Kidney (tissue), 13 donors: ENCODE measurements at regions not wholly inside any gene's neighbourhood (a gene's known extent, or its start where the extent isn't known, plus 50 kb on each side); places are given as distances from the start of the nearest gene placed in this dataset.

Experiments
- DNase-seq, 5 donors: peaks; one replicate each; pipeline ENCODE4 v3.0.0-alpha.2; 2013 to 2020
- FAIRE-seq: peaks from 2 replicates; lab custom pipeline; 2012; peaks lifted over from hg19 to GRCh38; lab: Jason Lieb, UNC
- H3K27ac ChIP-seq, 2 donors: one replicate each; pipeline ENCODE4 v1.7.0; 2013; ENCODE audit warnings: low read depth in 2 of 2, low read length in 2 of 2, inconsistent platforms in 1 of 2
- H3K27me3 ChIP-seq: one replicate; pipeline ENCODE4 v1.7.1; 2013; ENCODE audit warnings: low read length, inconsistent platforms; ENCODE audit not compliant: control insufficient read depth, insufficient read depth
- H3K36me3 ChIP-seq, 3 donors: one replicate each; pipeline versions ENCODE4 v1.7.0 to v1.7.1; 2013; ENCODE audit warnings: low read length in 3 of 3, control low read depth in 1 of 3, inconsistent platforms in 1 of 3; ENCODE audit not compliant: insufficient read depth in 3 of 3, control insufficient read depth in 2 of 3
- H3K4me1 ChIP-seq, 3 donors: one replicate each; pipeline versions ENCODE4 v1.7.0 to v1.7.1; 2013; ENCODE audit warnings: low read length in 3 of 3, inconsistent platforms in 1 of 3, low read depth in 1 of 3; ENCODE audit not compliant: control insufficient read depth in 2 of 3, insufficient read depth in 2 of 3
- H3K4me3 ChIP-seq, 3 donors: one replicate each; pipeline versions ENCODE4 v1.7.0 to v1.8.1; 2013; ENCODE audit warnings: low read length in 3 of 3, control low read depth in 1 of 3, inconsistent platforms in 1 of 3
- H3K9ac ChIP-seq, 3 donors: one replicate each; pipeline versions ENCODE4 v1.7.0 to v1.7.1; 2013; ENCODE audit warnings: low read length in 3 of 3, control low read depth in 1 of 3, inconsistent platforms in 1 of 3
- H3K9me3 ChIP-seq, 3 donors: one replicate each; pipeline versions ENCODE4 v1.7.0 to v1.7.1; 2013; ENCODE audit warnings: low read length in 3 of 3, control low read depth in 1 of 3, inconsistent platforms in 1 of 3; ENCODE audit not compliant: control insufficient read depth in 2 of 3, insufficient read depth in 1 of 3
- intact Hi-C: fragments of 100-400 bp; cut with DNase I; formaldehyde crosslinking; loops from one replicate; pipeline ENCODE4 v1.11.1; 2022
- TF ChIP-seq, protein P1 (sequence below): IDR thresholded peaks from 3 replicates; pipeline ENCODE4 v1.5.1; 2012; ENCODE audit warnings: mild to moderate bottlenecking, moderate library complexity, borderline replicate concordance; ENCODE audit not compliant: insufficient read depth; ENCODE audit errors: extremely low read depth
- donor health status: control.
- donor health status: control.
- donor health status: control.
- donor health status: control.
- donor health status: control.
- donor health status: DM: yes; HTN: yes; CAD: no.
- donor health status: Normal renal cell carcinoma (clear cell type).

DNA sequence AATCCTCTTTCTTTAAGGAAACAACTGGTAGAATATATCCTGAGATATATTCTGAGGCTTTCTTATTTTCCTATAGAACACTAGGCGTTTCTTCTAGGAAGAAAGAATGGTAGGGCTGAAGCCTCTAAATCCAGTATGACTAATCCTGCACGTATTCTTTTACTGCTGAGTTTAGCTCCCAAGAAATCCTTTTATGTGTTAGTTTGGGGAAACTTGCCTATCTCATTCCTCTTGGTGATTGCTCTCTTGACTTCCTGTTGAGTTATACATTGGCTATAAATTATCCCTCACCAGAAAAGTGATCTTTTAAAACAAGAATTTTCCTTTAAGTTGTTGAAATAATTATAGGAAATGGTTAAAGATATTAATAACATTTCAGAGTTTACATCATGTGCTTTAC is 422.9 kb downstream of the TMEM161B start:
- no peaks in the 10 kb centered on the region for H3K9me3 ChIP-seq
- FAIRE-seq: no peak
- TF ChIP-seq, protein P1, sequence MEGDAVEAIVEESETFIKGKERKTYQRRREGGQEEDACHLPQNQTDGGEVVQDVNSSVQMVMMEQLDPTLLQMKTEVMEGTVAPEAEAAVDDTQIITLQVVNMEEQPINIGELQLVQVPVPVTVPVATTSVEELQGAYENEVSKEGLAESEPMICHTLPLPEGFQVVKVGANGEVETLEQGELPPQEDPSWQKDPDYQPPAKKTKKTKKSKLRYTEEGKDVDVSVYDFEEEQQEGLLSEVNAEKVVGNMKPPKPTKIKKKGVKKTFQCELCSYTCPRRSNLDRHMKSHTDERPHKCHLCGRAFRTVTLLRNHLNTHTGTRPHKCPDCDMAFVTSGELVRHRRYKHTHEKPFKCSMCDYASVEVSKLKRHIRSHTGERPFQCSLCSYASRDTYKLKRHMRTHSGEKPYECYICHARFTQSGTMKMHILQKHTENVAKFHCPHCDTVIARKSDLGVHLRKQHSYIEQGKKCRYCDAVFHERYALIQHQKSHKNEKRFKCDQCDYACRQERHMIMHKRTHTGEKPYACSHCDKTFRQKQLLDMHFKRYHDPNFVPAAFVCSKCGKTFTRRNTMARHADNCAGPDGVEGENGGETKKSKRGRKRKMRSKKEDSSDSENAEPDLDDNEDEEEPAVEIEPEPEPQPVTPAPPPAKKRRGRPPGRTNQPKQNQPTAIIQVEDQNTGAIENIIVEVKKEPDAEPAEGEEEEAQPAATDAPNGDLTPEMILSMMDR: no peak
- H3K27me3 ChIP-seq: no peaks in the 10 kb centered on the region
- H3K36me3 ChIP-seq: no peaks in the 10 kb centered on the region
- no peak overlapping the region for H3K9ac ChIP-seq
- no peaks in the 10 kb centered on the region for H3K4me1 ChIP-seq
- H3K27ac ChIP-seq: no peak overlapping the region
- no peak overlapping the region for H3K4me3 ChIP-seq
- no peak for DNase-seq
- intact Hi-C loops: no loop called here

DNA sequence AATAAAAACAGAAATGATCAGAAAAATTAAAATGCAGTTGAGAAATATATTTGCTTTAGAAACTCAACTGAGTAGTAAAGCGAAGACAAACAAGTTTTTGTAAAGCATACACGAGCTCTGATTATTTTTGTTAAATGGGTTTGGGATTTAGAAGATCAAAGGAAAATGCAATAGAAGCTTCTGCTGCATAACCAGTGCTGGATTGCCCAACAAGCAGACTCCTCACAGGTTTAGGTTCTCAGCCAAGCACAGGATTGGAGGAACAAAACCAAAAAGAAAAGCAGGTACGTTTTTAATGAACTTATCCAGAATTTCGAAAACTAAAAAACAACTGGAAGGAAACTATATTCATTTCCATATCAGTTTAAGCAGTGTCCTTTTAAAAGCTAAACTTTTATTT is 423.8 kb downstream of the TMEM161B start:
- intact Hi-C loops: no loop called here
- no peak overlapping the region for H3K9ac ChIP-seq
- H3K9me3 ChIP-seq: peaks cover 0 to 6% (median 0%) of the 10 kb centered on the region in 3 donors
- TF ChIP-seq, protein P1: no peak
- H3K27me3 ChIP-seq: no peaks in the 10 kb centered on the region
- no peak overlapping the region for H3K27ac ChIP-seq
- no peaks in the 10 kb centered on the region for H3K36me3 ChIP-seq
- no peak for DNase-seq
- no peak overlapping the region for H3K4me3 ChIP-seq
- no peaks in the 10 kb centered on the region for H3K4me1 ChIP-seq
- no peak for FAIRE-seq

DNA sequence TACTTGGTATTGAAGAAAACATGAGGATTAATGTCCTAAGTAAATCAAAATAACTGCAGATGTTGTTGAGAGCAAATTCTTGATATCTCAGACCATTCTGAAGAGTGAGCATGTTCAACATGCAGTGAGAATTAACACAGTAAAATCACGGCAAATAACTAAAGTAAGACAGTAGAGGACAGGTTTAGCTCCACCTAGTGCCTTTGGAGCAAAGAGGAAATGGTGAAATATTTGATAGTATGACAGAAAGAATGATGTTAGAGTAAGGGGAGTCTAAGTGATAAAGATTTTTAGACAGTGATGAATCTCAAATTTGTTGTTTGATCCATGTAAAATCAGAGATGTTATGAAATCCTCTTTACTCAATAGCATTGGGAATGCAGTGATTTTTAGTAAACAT is 424.2 kb downstream of the TMEM161B start:
- DNase-seq (no peak), FAIRE-seq (no peak)
- no peaks in the 10 kb centered on the region for H3K27me3 ChIP-seq
- H3K4me1 ChIP-seq: no peaks in the 10 kb centered on the region
- H3K27ac ChIP-seq: no peak overlapping the region
- no peak overlapping the region for H3K9ac ChIP-seq
- H3K9me3 ChIP-seq: peaks cover 0 to 6% (median 0%) of the 10 kb centered on the region in 3 donors
- intact Hi-C loops: no loop called here
- TF ChIP-seq, protein P1: no peak
- H3K4me3 ChIP-seq: no peak overlapping the region
- H3K36me3 ChIP-seq: no peaks in the 10 kb centered on the region

DNA sequence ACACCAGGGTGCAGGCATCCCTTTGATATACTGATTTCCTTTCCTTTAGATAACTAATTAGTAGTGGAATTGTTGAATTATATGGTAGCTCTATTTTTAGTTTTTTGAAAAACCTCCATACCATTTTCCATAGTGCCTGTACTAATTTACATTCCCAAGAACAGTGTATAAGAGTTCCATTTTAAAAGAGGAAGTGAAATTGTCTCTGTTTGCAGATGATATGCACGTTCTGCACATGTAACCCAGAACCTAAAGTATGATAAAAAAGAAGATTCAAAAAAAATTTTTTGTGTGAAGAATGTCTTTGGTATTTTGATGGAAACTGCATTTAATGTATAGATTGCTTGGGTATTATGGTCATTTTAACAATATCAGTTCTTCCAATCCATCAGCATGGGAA is 424.0 kb upstream of the CCNH start:
- Histone ChIP-seq H3K27me3 (no peaks in the 10 kb centered on the region), H3K9ac (no peak overlapping the region), H3K36me3 (no peaks in the 10 kb centered on the region), H3K4me1 (no peaks in the 10 kb centered on the region), H3K9me3 (peaks cover 0 to 6% (median 0%) of the 10 kb centered on the region in 3 donors), H3K4me3 (no peak overlapping the region), H3K27ac (no peak overlapping the region)
- intact Hi-C loops: no loop called here
- FAIRE-seq (no peak), DNase-seq (no peak)
- TF ChIP-seq, protein P1: no peak
